Fibroblast of the aortic adventitia (primary cell): ENCODE measurements at regions not wholly inside any gene's neighbourhood (a gene's known extent, or its start where the extent isn't known, plus 50 kb on each side); places are given as distances from the start of the nearest gene placed in this dataset.
"Not testable (repeated sequence)": the region's sequence is repeated elsewhere in the genome, so short reads cannot be mapped to it uniquely, and the experiment has no call there.

Experiments used
- DNase-seq: peaks from one replicate; pipeline ENCODE4 v3.0.0-alpha.2; 2010; ENCODE audit warnings: low read depth
- H3K4me3 ChIP-seq: 2 replicates; pipeline ENCODE4 v1.5.1; 2011; ENCODE audit warnings: low read depth, mild to moderate bottlenecking, control low read depth, low read length, moderate library complexity
- TF ChIP-seq, protein P1 (sequence below): IDR thresholded peaks from 2 replicates; pipeline ENCODE4 v1.5.1; 2011; ENCODE audit warnings: mild to moderate bottlenecking, low read length, control low read depth, inconsistent platforms; ENCODE audit not compliant: insufficient read depth

DNA sequence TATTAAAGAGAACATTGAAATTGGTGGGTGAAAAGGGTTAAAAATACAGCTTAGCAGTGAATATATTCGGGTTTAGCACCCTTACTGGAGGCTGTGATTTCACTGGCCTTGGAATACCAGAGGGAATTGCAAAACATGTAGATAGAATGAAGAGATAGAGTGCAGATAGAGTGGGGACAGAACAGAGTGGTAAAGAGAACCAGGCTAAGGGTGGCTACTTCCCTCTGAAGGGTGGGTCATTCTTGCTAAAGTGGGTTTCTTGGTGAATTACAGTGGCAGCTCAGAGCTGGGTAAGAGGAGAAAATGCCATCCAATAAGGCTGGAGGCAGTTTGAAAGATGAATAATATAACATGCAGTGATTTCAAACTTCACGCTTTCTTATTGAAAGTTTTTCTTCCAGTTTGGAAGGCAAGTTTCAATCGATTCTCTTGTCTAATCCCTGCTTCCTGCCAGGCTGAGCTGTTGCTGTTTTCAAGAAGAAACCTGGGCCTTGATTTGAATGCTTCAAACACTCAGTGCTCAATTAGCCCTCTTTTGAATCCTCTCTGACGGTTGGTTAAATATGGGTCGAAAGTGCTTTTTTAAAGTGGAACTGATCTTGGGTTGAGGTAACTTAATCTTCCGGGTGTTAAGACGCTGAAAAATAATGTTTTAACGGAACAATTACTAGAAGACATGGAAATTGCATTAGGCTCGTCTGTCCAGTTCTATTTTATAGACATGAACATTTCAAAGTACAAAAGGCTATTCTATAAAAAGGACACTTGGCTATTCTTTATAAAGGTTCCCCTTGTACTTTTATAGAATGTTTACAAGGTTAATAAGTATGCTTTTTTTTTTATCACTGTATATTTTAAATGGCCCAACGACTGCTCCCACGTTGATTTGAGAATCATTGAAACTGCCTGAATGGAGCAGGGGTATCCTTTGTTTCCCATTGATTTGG, 203.3 kb downstream of the BCAS1 start:
- no peak overlapping the region for H3K4me3 ChIP-seq
- DNase-seq: peak; percentile 27
- TF ChIP-seq, protein P1, sequence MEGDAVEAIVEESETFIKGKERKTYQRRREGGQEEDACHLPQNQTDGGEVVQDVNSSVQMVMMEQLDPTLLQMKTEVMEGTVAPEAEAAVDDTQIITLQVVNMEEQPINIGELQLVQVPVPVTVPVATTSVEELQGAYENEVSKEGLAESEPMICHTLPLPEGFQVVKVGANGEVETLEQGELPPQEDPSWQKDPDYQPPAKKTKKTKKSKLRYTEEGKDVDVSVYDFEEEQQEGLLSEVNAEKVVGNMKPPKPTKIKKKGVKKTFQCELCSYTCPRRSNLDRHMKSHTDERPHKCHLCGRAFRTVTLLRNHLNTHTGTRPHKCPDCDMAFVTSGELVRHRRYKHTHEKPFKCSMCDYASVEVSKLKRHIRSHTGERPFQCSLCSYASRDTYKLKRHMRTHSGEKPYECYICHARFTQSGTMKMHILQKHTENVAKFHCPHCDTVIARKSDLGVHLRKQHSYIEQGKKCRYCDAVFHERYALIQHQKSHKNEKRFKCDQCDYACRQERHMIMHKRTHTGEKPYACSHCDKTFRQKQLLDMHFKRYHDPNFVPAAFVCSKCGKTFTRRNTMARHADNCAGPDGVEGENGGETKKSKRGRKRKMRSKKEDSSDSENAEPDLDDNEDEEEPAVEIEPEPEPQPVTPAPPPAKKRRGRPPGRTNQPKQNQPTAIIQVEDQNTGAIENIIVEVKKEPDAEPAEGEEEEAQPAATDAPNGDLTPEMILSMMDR: no peak

DNA sequence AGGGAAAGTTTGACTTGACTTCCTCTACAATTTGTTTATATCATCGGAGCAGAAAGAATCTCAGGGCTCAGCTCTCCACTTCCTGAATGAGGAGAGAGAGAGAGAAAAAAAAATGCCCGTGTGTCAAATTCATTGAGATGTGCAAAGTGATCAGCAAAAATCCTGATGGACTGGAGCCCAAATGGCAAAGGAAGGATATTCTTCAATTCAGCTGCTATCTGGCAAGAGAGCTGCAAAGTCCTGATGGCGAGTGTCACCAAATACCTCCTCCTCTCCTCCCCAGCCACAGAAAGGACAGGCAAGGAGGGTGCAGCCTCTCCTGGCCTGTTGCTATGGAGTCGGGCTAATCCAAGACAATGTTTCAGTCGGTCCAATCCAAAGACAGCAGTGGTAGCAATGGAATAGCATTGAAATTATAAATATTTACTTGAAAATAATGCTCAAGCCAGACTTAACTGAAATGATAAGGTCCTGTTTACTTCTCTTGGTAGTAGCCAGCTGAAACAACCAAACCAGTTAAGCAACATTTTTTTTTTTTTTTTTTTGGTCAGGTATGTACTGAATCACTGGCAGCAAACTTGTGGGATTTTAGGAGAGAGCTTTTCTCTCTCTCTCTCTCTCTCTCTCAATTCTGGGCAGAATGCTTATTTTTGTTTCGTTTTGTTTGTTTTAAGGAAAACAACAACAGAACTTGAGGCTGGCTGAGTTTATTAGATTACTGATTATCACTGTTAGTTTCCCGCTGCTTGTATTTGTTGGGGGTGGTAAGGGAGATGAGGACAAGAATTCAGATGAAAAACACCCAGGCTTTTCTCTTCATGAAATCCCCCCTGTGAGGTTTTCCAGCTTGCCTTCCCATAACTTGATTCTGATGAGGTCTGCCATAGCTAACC, 204.2 kb downstream of the BCAS1 start:
- peak; percentile 73 for DNase-seq
- H3K4me3 ChIP-seq: peak overlapping the region; percentile 44
- TF ChIP-seq, protein P1: no peak

DNA sequence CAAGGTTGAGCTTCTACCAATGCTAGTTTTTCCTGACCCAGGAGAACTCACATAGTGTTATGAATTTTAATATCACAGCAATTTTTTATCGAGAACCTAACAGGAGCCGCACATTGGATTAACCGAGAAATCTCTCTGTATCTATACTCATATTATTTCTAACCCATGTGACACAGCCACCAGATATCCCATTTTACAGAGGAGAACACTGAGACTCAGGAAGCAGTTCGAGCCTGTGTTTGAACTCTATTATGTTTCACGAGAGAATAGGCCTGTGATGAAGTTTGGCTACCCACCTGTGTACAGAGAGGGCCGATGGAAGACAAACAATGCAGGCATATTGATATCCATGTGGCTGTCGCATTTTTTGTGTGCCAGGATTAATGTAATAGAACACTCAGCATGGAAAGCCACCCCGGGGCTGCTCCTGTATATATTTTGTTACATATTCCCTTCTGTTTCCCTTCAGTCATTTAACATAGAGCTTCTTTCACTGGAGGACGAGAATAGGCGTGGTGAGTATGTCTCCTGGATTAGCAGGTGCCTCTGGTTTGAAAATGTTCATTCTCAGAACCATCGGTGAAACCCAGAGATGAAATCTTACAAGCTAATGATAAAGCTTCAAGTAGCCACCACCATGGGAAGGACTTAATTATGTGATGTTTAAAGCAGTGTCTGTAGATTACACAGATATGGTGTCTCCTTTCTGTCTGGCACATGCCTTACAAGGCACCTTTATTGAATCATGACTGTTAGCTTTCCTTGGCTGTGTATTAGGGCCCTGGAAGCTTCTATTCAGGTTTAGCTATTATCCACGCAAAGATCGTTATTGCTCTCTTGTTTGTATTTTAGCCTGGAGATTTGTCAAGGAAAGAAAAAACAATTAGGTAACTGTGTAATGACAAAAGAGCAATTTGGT, 205.4 kb downstream of the BCAS1 start:
- not testable (repeated sequence) for DNase-seq, H3K4me3 ChIP-seq

DNA sequence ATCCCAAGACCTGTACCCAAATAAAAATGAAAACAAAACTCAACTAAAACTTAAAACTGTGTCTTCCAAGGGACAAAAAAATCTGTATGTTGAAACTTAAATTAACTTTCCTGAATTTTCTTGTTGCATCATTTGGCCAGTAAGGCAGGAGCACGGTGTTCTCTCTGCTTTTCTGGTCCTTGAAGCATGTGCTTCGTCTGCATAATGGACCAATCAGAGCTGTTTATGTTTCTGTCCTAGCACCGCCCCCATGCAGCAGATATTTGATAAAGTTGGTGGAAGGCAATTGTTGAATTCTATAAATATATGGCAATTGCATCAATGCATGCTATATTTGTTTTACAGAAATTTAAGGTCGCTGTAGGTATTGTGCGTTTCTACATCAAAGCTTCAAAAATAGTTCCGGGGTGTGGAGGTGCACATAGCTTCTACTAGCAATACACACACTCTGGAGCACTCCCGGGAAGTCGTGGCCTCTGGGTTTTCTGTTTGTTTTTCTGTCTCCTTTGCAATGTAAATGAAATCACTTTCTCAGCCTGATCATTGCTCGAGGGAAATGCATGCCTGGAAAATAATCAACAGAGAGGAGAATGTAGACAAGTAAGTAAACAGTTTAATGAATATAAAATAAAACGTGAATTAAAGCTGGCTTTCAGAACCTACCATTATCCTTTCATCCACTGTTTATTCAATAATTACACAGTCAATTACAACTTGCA, 206.3 kb downstream of the BCAS1 start:
- not testable (repeated sequence) for DNase-seq, H3K4me3 ChIP-seq

DNA sequence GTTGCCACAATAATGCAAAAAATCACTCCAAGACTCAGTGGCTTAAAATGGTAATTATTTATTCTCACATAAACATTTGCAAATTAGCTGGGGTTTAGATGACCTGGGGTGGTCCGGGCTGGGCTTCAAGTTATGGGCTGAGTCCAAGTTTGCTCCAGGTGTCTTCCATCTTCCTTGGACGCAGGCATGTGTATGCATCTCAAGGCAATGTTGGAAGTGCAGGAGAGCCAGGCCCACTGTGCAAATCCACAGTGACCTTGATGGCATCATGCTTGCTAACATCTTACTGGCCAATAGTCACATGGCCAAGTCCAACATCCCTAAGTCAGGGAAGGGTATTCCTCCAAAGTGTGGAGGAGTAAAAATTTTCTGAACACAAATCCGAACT, 206.9 kb downstream of the BCAS1 start:
- not testable (repeated sequence) for H3K4me3 ChIP-seq, DNase-seq

DNA sequence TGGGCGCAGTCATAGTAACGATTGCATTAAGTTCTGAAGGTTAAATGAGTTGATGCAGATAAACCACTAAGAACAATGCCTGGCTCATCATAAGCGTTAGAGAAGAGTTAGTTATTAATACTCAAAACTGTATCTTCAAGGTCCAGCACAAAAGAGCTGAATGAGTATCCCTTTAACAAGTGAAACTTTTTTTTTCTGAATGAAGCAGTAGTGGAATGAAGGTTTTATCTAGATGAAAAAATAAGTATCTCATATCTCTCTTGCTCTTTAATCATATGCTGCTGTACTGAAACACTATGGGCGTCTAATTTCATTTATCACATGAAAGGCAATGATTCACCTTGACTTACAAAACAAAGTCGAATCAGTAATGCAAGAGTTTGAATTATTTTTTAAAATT, 207.4 kb downstream of the BCAS1 start:
- not testable (repeated sequence) for H3K4me3 ChIP-seq, DNase-seq

DNA sequence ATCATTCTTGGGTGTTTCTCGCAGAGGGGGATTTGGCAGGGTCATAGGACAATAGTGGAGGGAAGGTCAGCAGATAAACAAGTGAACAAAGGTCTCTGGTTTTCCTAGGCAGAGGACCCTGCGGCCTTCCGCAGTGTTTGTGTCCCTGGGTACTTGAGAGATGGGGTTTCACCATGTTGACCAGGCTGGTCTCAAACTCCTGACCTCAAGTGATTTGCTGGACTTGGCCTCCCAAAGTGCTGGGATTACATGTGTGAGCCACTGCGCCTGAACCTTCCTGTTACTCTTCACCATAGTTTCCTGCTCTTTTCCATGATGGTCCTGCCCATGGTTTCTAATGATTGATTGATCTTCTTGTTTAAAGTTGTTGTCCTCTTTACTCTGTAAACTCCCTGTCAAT, 207.9 kb downstream of the BCAS1 start:
- H3K4me3 ChIP-seq, DNase-seq: not testable (repeated sequence)

DNA sequence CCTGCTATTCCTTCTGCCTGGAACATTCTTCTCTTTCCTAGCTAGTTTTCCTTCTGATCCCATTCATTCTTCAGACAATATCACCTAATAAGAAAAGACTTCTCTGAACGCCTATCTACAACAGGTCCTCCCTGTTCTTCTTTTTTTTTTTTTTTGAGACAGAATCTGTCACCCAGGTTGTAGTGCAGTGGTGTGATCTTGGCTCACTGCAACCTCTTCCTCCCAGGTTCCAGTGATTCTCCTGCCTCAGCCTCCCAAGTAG, 208.3 kb downstream of the BCAS1 start:
- not testable (repeated sequence) for H3K4me3 ChIP-seq, DNase-seq

DNA sequence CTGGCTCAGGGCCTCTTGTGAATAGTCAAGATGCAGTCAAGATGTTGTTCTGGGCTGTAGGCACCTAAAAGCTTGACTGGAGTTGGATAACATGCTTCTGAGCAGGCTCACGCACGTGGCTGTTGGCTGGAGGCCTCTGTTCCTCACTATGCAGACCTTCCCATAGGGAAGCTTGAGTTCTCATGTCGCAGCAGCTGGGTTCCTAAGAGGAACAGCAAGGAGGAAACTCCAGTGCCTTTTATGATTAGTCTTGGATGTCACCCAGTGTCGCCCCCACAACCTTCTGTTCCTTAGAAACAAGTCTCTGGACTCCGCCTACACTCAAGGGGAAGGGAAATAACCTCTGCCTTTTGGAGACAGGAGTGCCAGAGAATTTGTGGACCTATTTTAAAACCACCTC, 210.7 kb downstream of the BCAS1 start:
- DNase-seq: peak; percentile 61
- TF ChIP-seq, protein P1: no peak
- H3K4me3 ChIP-seq: no peak overlapping the region

DNA sequence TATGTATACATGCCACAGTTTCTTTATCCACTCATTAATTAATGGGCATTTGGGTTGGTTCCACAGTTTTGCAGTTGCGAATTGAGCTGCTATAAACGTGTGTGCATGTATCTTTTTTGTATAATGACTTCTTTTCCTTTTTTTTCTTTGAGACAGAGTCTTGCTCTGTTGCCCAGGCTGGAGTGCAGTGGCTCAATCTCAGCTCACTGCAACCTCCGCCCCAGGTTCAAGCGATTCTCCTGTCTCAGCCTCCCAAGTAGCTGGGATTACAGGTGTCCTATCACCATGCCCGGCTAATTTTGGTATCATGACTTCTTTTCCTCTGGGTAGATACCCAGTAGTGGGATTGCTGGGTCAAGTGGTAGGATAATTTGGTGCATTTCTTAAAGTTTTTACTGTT, 211.4 kb downstream of the BCAS1 start:
- not testable (repeated sequence) for DNase-seq, H3K4me3 ChIP-seq

DNA sequence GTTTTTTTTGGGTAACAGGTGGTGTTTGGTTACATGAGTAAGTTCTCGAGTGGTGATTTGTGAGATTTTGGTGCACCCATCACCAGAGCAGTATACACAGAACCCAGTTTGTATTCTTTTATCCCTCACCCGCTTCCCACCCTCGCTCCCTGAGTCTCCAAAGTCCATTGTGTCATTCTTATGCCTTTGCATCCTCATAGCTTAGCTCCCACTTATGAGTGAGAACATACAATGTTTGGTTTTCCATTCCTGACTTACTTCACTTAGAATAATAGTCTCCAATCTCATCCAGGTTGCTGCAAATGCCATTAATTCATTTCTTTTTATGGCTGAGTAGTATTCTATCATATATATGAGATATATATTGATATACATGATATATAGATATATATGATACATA, 211.9 kb downstream of the BCAS1 start:
- H3K4me3 ChIP-seq, DNase-seq: not testable (repeated sequence)
